ENCODE measurements at regions not wholly inside any gene's neighbourhood (a gene's known extent, or its start where the extent isn't known, plus 50 kb on each side); places are given as distances from the start of the nearest gene placed in this dataset.

DNA sequence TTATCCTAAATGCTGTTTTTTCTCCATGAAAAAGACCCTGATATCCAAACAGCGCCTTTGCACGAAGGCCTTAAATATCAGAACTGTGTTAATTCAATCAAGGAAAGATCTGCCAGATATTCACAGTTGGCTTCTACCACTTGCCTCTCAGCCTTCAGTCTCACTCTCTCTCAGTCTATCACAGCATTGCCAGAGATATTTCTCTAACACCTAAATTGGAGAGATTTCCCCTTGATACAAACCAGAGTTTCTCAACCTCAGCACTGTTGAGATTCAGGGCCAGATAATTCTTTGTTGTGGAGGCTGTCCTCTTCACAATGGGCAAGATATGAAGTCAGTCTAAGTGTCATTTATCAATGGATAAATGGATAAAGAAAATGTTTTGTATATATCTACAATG lies 454.1 kb upstream of the MAF start:
- TF ChIP-seq, protein P1, sequence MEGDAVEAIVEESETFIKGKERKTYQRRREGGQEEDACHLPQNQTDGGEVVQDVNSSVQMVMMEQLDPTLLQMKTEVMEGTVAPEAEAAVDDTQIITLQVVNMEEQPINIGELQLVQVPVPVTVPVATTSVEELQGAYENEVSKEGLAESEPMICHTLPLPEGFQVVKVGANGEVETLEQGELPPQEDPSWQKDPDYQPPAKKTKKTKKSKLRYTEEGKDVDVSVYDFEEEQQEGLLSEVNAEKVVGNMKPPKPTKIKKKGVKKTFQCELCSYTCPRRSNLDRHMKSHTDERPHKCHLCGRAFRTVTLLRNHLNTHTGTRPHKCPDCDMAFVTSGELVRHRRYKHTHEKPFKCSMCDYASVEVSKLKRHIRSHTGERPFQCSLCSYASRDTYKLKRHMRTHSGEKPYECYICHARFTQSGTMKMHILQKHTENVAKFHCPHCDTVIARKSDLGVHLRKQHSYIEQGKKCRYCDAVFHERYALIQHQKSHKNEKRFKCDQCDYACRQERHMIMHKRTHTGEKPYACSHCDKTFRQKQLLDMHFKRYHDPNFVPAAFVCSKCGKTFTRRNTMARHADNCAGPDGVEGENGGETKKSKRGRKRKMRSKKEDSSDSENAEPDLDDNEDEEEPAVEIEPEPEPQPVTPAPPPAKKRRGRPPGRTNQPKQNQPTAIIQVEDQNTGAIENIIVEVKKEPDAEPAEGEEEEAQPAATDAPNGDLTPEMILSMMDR (conservative IDR thresholded peaks at IDR 0.05; ENCODE audit: low read length): no peak
- TF ChIP-seq EZH2phosphoT487 (IDR thresholded peaks at IDR 0.05; ENCODE audit: borderline replicate concordance): no peak
